HG03565 (cell line): ENCODE measurements at regions not wholly inside any gene's neighbourhood (a gene's known extent, or its start where the extent isn't known, plus 50 kb on each side); places are given as distances from the start of the nearest gene placed in this dataset.
"Not testable (repeated sequence)": the region's sequence is repeated elsewhere in the genome, so short reads cannot be mapped to it uniquely, and the experiment has no call there.

ENCODE experiments used
- ATAC-seq: cut with Tn5 transposase; IDR thresholded peaks from one replicate; pipeline ENCODE4 v1.9.1; 2021; ENCODE audit warnings: mild to moderate bottlenecking, moderate library complexity; ENCODE audit not compliant: unreplicated experiment

- ATAC-seq, result no peak
Observed at GRCh38 chr13:53266757-53267156, 238.1 kb downstream of the OLFM4 start.

- no peak for ATAC-seq
Observed at GRCh38 chr13:53269634-53270033, 241.0 kb downstream of the OLFM4 start.

GRCh38 chr13:53272873-53273272, 244.3 kb downstream of the OLFM4 start:
- no peak for ATAC-seq

- ATAC-seq, result no peak
Observed at GRCh38 chr13:53276265-53276664, 247.7 kb downstream of the OLFM4 start.

GRCh38 chr13:53281677-53282076, 253.1 kb downstream of the OLFM4 start:
- no peak for ATAC-seq

GRCh38 chr13:53285896-53286430, 257.4 kb downstream of the OLFM4 start:
- ATAC-seq, result no peak

GRCh38 chr13:53298396-53298795, 269.8 kb downstream of the OLFM4 start:
- ATAC-seq, result no peak

- no peak for ATAC-seq
Observed at GRCh38 chr13:53301449-53301848, 272.8 kb downstream of the OLFM4 start.

- not testable (repeated sequence) for ATAC-seq
Observed at GRCh38 chr13:53305419-53305818, 276.8 kb downstream of the OLFM4 start.

GRCh38 chr13:53310786-53311185, 282.2 kb downstream of the OLFM4 start:
- no peak for ATAC-seq

- ATAC-seq, result no peak
Observed at GRCh38 chr13:53311561-53311960, 282.9 kb downstream of the OLFM4 start.

GRCh38 chr13:53321296-53321801, 292.7 kb downstream of the OLFM4 start:
- no peak for ATAC-seq

- no peak for ATAC-seq
Observed at GRCh38 chr13:53324656-53325055, 296.0 kb downstream of the OLFM4 start.

GRCh38 chr13:53326716-53327115, 298.1 kb downstream of the OLFM4 start:
- no peak for ATAC-seq

GRCh38 chr13:53327680-53328315, 299.2 kb downstream of the OLFM4 start:
- no peak for ATAC-seq

GRCh38 chr13:53336441-53337160, 308.0 kb downstream of the OLFM4 start:
- ATAC-seq, result no peak

GRCh38 chr13:53338760-53339159, 310.1 kb downstream of the OLFM4 start:
- ATAC-seq, result no peak

- no peak for ATAC-seq
Observed at GRCh38 chr13:53340505-53341143, 312.0 kb downstream of the OLFM4 start.

- ATAC-seq, result no peak
Observed at GRCh38 chr13:53341144-53341510, 312.5 kb downstream of the OLFM4 start.

- ATAC-seq, result no peak
Observed at GRCh38 chr13:53342623-53343360, 314.2 kb downstream of the OLFM4 start.

- no peak for ATAC-seq
Observed at GRCh38 chr13:53343361-53343744, 314.7 kb downstream of the OLFM4 start.
